K562 (cell line): ENCODE measurements at regions not wholly inside any gene's neighbourhood (a gene's known extent, or its start where the extent isn't known, plus 50 kb on each side); places are given as distances from the start of the nearest gene placed in this dataset.

Source experiments
- ADNP ChIP-seq: fragments of 200-800 bp; sonication (Bioruptor generic); IDR thresholded peaks from 2 replicates; pipeline ENCODE4 v1.6.1; 2016; ENCODE audit warnings: missing genetic modification characterization, missing compliant biosample characterization
- ATF6 ChIP-seq: sonication (generic); formaldehyde crosslinking; IDR thresholded peaks from 2 replicates; pipeline ENCODE4 v1.4.0; 2020; ENCODE audit warnings: mild to moderate bottlenecking, missing genetic modification reagents
- ELK1 ChIP-seq: sonication (generic); formaldehyde crosslinking; IDR thresholded peaks from 2 replicates; pipeline ENCODE4 v1.8.1; 2022; ENCODE audit warnings: missing genetic modification reagents
- NBN ChIP-seq: fragments of 450-650 bp; IDR thresholded peaks from 2 replicates; pipeline ENCODE4 v1.6.1; 2016; ENCODE audit warnings: low read depth, mild to moderate bottlenecking
- NCOA2 ChIP-seq, 2 experiments: fragments of 450-650 bp; IDR thresholded peaks; 2 replicates each; pipeline ENCODE4 v1.6.1; 2018; ENCODE audit warnings: mild to moderate bottlenecking in 2 of 2, moderate library complexity in 1 of 2; ENCODE audit not compliant: partially characterized antibody in 2 of 2
- POLR2G ChIP-seq: fragments of 200-400 bp; formaldehyde crosslinking; IDR thresholded peaks from 2 replicates; pipeline ENCODE4 v1.6.1; 2017; ENCODE audit warnings: low read depth, mild to moderate bottlenecking, antibody characterized with exemption, low read length, moderate library complexity
- POLR2H ChIP-seq: IDR thresholded peaks from 2 replicates; pipeline ENCODE4 v1.6.1; 2016; ENCODE audit warnings: missing genetic modification characterization, low read depth, mild to moderate bottlenecking, control low read depth, missing compliant biosample characterization, moderate library complexity
- RBM15 ChIP-seq: fragments of 200-400 bp; formaldehyde crosslinking; IDR thresholded peaks from 2 replicates; pipeline ENCODE4 v1.6.1; 2018; ENCODE audit warnings: mild to moderate bottlenecking, low read length, moderate library complexity; ENCODE audit not compliant: insufficient read depth
- RBM17 ChIP-seq: fragments of 200-400 bp; formaldehyde crosslinking; IDR thresholded peaks from 2 replicates; pipeline ENCODE4 v1.6.1; 2017; ENCODE audit warnings: low read depth, mild to moderate bottlenecking, low read length, borderline replicate concordance
- SMAD3 ChIP-seq: fragments of 450-650 bp; formaldehyde crosslinking; conservative IDR thresholded peaks from 2 replicates; pipeline ENCODE4 v1.4.0; 2020; ENCODE audit warnings: mild to moderate bottlenecking
- THAP12 ChIP-seq: fragments of 250-450 bp; sonication (Bioruptor Pico); IDR thresholded peaks from 2 replicates; pipeline ENCODE4 v1.9.0; 2021; ENCODE audit warnings: mild to moderate bottlenecking, inconsistent platforms
- ZBTB43 ChIP-seq: sonication (generic); formaldehyde crosslinking; IDR thresholded peaks from 2 replicates; pipeline ENCODE4 v1.8.0; 2023; ENCODE audit warnings: mild to moderate bottlenecking, missing genetic modification reagents
- ZHX1 ChIP-seq: fragments of 150-350 bp; conservative IDR thresholded peaks from 2 replicates; pipeline ENCODE4 v1.6.1; 2014; ENCODE audit warnings: low read length
- ZNF253 ChIP-seq: fragments of 250-450 bp; sonication (Bioruptor Pico); conservative IDR thresholded peaks from 2 replicates; pipeline ENCODE4 v1.6.1; 2021; ENCODE audit warnings: mild to moderate bottlenecking
- ZNF444 ChIP-seq: fragments of 250-450 bp; sonication (Bioruptor Pico); IDR thresholded peaks from 2 replicates; pipeline ENCODE4 v1.4.0; 2020; ENCODE audit warnings: mild to moderate bottlenecking, moderate library complexity
- ZNF57 ChIP-seq: fragments of 450-650 bp; formaldehyde crosslinking; IDR thresholded peaks from 2 replicates; pipeline ENCODE4 v1.4.0; 2020; ENCODE audit warnings: mild to moderate bottlenecking, moderate library complexity
- ZNF583 ChIP-seq: fragments of 250-450 bp; sonication (Bioruptor Pico); IDR thresholded peaks from 2 replicates; pipeline ENCODE4 v1.4.0; 2020
- ZNF780A ChIP-seq: fragments of 250-450 bp; sonication (Bioruptor Pico); IDR thresholded peaks from 2 replicates; pipeline ENCODE4 v1.5.0; 2021; ENCODE audit warnings: mild to moderate bottlenecking
- ZSCAN32 ChIP-seq: fragments of 450-650 bp; formaldehyde crosslinking; IDR thresholded peaks from 2 replicates; pipeline ENCODE4 v1.4.0; 2020; ENCODE audit warnings: mild to moderate bottlenecking, moderate library complexity

GRCh38 chr1:221962385-221962784, 220.5 kb upstream of the DUSP10 start (continued):
- no peak for TF ChIP-seq NCOA2 (IDR thresholded peaks at IDR 0.05; ENCODE audit: partially characterized antibody in 2 of 2)
- peak; percentile 75; the same call in 1 of the 2 replicates for TF ChIP-seq ZNF253 (CRISPR knock-in tag)
- no peak for TF ChIP-seq RBM15
- TF ChIP-seq ZHX1: no peak
- no peak for TF ChIP-seq RBM17
- TF ChIP-seq ELK1: no peak
- peak; percentile 98 for TF ChIP-seq SMAD3 (CRISPR knock-in tag)
- no peak for TF ChIP-seq NBN
- TF ChIP-seq ZNF583 (CRISPR knock-in tag): peak; percentile 99
- TF ChIP-seq ZNF780A: no peak
- no peak for TF ChIP-seq ADNP (tag)
- no peak for TF ChIP-seq ZBTB43 (CRISPR knock-in tag)
- no peak for TF ChIP-seq THAP12 (CRISPR knock-in tag)
- peak; percentile 85 for TF ChIP-seq ZNF444 (CRISPR knock-in tag)
- peak; percentile 90 for TF ChIP-seq ZSCAN32 (CRISPR knock-in tag)
- no peak for TF ChIP-seq POLR2G
- TF ChIP-seq ATF6 (CRISPR knock-in tag): no peak
- TF ChIP-seq POLR2H: peak; percentile 81
- 0 out of 2 replicates have a peak, but pooled peaks have one; percentile 39 for TF ChIP-seq ZNF57 (CRISPR knock-in tag)
